ENCODE measurements at regions not wholly inside any gene's neighbourhood (a gene's known extent, or its start where the extent isn't known, plus 50 kb on each side); places are given as distances from the start of the nearest gene placed in this dataset.

DNA sequence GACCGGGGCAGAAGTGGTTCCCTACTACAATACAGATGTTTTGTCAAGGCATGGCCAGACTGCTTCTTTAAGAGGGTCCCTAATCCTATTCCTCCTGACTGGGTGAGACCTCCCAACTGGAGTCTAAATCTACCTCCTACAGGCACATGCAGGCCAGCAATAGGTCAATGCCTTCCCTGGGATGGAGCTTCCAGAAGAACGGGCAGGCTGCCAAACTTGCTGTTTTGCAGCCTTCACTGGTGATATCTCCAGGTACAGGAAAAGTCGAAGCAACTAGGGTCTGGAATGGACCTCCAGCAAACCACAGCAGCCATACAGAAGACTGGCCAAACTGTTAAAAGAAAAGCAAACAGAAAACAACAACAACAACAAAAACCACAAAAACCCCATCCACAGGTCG lies 678.4 kb upstream of the DIAPH2 start:
- Histone ChIP-seq H3K27ac (no peak overlapping the region), H3K4me3 (no peak overlapping the region), H3K4me1 (no peaks in the 10 kb centered on the region), H3K9me3 (no peaks in the 10 kb centered on the region), H3K27me3 (peaks cover 0 to 4% of the 10 kb centered on the region in 2 donors), H3K36me3 (no peaks in the 10 kb centered on the region)
- 67 to 83% methylated on average over 3 to 4 of the region's 4 CpGs for WGBS, 2 donors
- no peak for TF ChIP-seq POLR2A (IDR thresholded peaks at IDR 0.05)
- no peak for TF ChIP-seq EP300 (IDR thresholded peaks at IDR 0.05)
- no peak for TF ChIP-seq CTCF (IDR thresholded peaks at IDR 0.05)
- DNase-seq (ENCODE audit: low spot score in 2 of 2), result no peak

DNA sequence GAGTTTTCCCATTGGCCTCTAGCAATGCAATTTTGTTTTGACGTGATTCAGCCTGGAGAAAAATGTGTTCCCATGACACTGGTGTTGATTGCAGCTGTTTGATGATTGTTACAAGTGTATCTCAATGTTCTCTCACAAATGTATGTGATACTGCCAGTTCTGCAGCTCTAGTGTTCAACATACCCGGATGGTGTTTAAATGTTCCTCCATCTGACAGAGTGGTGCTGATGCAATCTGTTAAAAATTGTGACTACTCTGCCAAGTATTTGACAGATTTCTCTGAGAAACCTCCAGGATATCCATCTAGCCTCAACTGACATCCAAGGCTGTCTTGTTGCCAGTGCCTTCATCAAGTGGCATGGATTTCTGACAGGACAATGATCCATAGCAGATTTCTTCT lies 657.2 kb upstream of the DIAPH2 start:
- no peaks in the 10 kb centered on the region for H3K4me1 ChIP-seq
- no peaks in the 10 kb centered on the region for H3K36me3 ChIP-seq
- H3K9me3 ChIP-seq, result peaks cover 0 to 2% (median 0%) of the 10 kb centered on the region in 4 donors
- TF ChIP-seq POLR2A (IDR thresholded peaks at IDR 0.05) (no peak), EP300 (IDR thresholded peaks at IDR 0.05) (peak in 1 of 2 donors; percentile 5)
- H3K4me3 ChIP-seq, result no peak overlapping the region
- DNase-seq (ENCODE audit: low spot score in 2 of 2), result no peak
- 50 to 62% methylated on average over 2 of the region's 2 CpGs for WGBS, 2 donors
- H3K27ac ChIP-seq, result no peak overlapping the region
- peaks cover 0 to 4% of the 10 kb centered on the region in 2 donors for H3K27me3 ChIP-seq

- Histone ChIP-seq H3K9me3 (no peaks in the 10 kb centered on the region), H3K27me3 (no peaks in the 10 kb centered on the region), H3K4me1 (no peaks in the 10 kb centered on the region), H3K27ac (no peak overlapping the region), H3K4me3 (no peak overlapping the region), H3K36me3 (no peaks in the 10 kb centered on the region)
- TF ChIP-seq POLR2A (IDR thresholded peaks at IDR 0.05) (no peak), EP300 (IDR thresholded peaks at IDR 0.05) (no peak), CTCF (IDR thresholded peaks at IDR 0.05) (no peak)
- DNase-seq (ENCODE audit: low spot score in 2 of 2), result no peak
- 73 to 82% methylated on average over 2 of the region's 2 CpGs for WGBS, 2 donors
These were observed 632.6 kb upstream of the DIAPH2 start for GRCh38 chrX:96052078-96052477.

DNA sequence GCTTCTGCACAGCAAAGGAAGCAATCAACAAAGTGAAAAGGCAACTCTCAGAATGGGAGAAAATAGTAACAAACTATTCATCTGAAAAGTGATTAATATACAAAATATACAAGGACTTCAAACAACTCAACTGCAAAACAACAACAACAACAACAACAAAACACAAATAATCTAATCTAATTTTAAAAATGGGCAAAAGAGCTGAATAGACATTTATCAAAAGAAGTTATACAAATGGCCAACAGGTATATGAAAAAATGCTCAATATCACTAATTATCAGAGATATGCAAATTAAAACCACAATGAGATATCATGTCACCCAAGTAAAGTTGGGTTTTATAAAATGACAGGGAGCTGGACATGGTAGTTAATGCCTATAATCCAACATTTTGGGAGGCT lies 602.8 kb upstream of the DIAPH2 start:
- DNase-seq (ENCODE audit: low spot score in 2 of 2), result no peak
- Histone ChIP-seq H3K27ac (no peak overlapping the region), H3K4me3 (no peak overlapping the region), H3K36me3 (no peaks in the 10 kb centered on the region), H3K4me1 (no peaks in the 10 kb centered on the region), H3K9me3 (no peaks in the 10 kb centered on the region), H3K27me3 (no peaks in the 10 kb centered on the region)
- TF ChIP-seq POLR2A (IDR thresholded peaks at IDR 0.05), result no peak
- TF ChIP-seq CTCF (IDR thresholded peaks at IDR 0.05), result no peak
- no peak for TF ChIP-seq EP300 (IDR thresholded peaks at IDR 0.05)

DNA sequence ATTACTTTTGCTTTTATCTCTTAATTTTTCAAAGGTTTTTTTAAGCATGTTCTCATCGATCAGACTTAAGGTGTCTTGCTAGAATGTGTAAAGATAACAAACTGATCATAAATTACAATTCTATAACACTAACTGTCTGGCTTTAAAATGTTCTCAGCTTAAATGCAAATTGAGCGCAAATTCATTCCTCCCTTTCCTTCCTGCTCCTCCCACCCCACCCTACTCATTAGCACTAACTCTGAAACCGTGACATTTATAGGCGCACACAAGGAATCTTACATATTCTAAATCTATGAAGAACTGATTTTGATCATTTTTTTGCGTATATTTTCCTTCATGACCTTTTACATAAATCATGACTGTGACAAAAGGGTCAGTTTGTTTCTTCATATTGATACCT lies 590.0 kb upstream of the DIAPH2 start:
- Histone ChIP-seq H3K27me3 (no peaks in the 10 kb centered on the region), H3K4me3 (no peak overlapping the region), H3K27ac (no peak overlapping the region), H3K9me3 (no peaks in the 10 kb centered on the region), H3K4me1 (no peaks in the 10 kb centered on the region), H3K36me3 (no peaks in the 10 kb centered on the region)
- TF ChIP-seq EP300 (IDR thresholded peaks at IDR 0.05), result no peak
- no peak for TF ChIP-seq POLR2A (IDR thresholded peaks at IDR 0.05)
- no peak for TF ChIP-seq CTCF (IDR thresholded peaks at IDR 0.05)
- DNase-seq (ENCODE audit: low spot score in 2 of 2), result no peak
- 76% methylated on average over 5 of the region's 5 CpGs for WGBS, 2 donors

GRCh38 chrX:96098471-96098870 lies 586.2 kb upstream of the DIAPH2 start:
- Histone ChIP-seq H3K36me3 (no peaks in the 10 kb centered on the region), H3K4me1 (no peaks in the 10 kb centered on the region), H3K27ac (no peak overlapping the region), H3K4me3 (no peak overlapping the region), H3K27me3 (no peaks in the 10 kb centered on the region), H3K9me3 (no peaks in the 10 kb centered on the region)
- no peak for DNase-seq (ENCODE audit: low spot score in 2 of 2)
- 63 to 92% methylated on average over 1 of the region's 1 CpG for WGBS, 2 donors
- TF ChIP-seq EP300 (IDR thresholded peaks at IDR 0.05), result no peak
- TF ChIP-seq CTCF (IDR thresholded peaks at IDR 0.05), result no peak
- no peak for TF ChIP-seq POLR2A (IDR thresholded peaks at IDR 0.05)
